ENCODE measurements at regions not wholly inside any gene's neighbourhood (a gene's known extent, or its start where the extent isn't known, plus 50 kb on each side); places are given as distances from the start of the nearest gene placed in this dataset.

GRCh38 chr1:90640325-90640724, 76.8 kb downstream of the BARHL2 start:
- no peak for TF ChIP-seq CTCF (IDR thresholded peaks at IDR 0.05)
- no peak for TF ChIP-seq POLR2A (IDR thresholded peaks at IDR 0.05)
